HG03354 (cell line): ENCODE measurements at regions not wholly inside any gene's neighbourhood (a gene's known extent, or its start where the extent isn't known, plus 50 kb on each side); places are given as distances from the start of the nearest gene placed in this dataset.

Experiments used
- ATAC-seq: cut with Tn5 transposase; IDR thresholded peaks from one replicate; pipeline ENCODE4 v1.9.1; 2021; ENCODE audit warnings: mild to moderate bottlenecking; ENCODE audit not compliant: unreplicated experiment, poor library complexity, severe bottlenecking

GRCh38 chr1:87794788-87795614 lies 466.3 kb downstream of the LMO4 start:
- no peak for ATAC-seq

DNA sequence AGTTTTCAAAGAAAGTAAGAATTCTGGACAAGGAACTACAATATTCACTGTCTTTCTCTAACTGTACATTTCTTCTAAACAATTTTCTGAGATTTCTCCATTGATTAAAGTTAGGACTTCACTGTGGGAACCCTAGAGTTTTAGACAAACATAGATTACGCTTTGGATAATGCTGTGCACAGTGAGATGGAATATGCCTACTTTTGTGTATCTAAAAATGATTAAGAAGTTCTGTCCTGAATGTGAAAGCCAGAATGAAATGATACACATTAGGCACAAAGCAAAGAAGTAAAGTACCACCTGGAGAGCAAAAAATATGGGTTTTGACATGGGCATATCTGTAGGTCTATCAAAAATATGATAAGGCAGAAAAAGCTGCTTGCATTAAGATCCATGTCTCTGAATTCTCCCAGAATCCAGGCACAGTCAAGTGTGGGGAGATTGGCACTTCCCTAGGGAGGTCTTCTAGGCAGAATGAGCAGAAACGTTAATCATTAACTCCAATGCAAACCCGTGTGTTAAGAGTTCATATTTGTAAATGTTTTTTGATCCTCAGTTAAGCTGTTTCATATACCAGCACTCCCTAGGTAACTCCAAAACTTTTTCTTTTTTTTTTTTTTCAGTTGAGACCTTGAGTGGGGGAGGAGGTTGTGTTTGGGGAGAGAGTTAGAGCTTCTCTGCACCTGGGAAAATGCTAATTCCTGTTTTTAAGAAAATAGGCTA lies 467.1 kb downstream of the LMO4 start:
- no peak for ATAC-seq

GRCh38 chr1:87796471-87796901 lies 467.8 kb downstream of the LMO4 start:
- ATAC-seq: no peak

GRCh38 chr1:87799451-87799850 lies 470.8 kb downstream of the LMO4 start:
- no peak for ATAC-seq

GRCh38 chr1:87800006-87800405 lies 471.3 kb downstream of the LMO4 start:
- no peak for ATAC-seq

DNA sequence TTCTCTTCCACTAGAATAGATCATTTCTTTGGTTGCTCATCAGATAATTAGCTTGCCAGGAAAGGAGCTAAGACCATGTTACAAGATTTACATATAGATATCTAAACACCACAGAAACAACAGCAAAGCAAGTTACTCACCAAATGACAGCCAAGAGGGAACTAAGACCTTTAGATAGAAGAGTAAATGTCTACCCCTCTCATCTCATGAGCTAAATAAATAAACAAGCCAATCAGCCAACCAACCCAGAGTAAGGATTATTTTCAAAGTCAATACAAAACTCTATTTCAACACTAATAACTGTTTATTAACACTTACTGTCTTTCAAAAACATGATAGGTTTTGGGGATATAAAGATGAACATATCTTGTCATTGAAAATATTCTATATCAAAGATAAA lies 474.7 kb downstream of the LMO4 start:
- no peak for ATAC-seq

DNA sequence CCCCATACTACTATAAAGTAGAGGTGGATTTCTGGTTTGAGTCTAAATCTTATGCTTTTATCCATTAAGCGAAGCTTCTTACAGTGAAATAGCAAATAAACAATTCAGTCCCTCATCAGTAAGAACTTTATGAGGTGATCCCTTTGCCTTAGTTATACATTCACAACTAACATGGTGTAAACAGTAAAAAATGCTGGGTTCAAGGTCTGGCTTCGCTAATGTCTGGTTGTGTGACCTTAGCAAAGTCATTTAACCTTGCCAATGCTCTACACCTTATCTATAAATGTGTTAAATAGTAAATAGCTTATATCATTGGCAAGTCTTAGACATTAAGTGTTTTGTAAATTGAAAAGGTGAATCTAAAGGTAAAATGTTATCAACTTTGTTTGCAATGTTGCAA lies 475.4 kb downstream of the LMO4 start:
- ATAC-seq: no peak

DNA sequence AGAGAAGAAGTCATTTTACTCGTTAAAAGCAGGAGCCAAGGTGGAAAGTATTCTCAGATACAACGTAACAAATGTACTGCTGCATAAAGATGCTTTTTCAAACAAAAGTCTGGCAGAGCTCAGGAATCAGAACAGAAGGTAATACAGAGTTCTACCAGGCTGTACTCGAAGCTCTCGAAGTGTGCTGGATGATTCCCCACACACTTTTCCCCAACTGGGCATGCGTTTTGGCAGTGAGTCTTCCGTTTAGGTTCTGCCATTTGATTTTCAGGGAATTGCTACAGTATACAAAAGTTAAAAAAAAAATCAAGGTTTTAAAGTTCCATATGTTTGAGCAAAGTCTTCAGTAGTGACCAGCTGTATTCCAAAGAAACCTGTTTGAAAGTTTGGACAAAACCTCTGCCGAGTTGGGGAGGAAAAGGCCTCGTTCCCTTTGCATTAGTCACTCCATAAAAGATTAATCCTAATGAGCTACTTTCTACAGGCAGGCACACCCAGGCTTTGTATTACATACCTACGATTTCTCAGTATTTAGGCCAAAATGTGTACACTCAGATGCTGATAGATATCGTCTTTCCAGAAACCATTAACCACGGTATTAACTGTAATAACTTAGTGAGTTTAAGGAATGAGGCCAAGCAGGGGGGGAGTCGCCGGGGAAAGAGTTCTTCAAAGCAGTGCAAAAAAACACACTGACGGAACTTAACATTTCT lies 477.1 kb downstream of the LMO4 start:
- no peak for ATAC-seq

DNA sequence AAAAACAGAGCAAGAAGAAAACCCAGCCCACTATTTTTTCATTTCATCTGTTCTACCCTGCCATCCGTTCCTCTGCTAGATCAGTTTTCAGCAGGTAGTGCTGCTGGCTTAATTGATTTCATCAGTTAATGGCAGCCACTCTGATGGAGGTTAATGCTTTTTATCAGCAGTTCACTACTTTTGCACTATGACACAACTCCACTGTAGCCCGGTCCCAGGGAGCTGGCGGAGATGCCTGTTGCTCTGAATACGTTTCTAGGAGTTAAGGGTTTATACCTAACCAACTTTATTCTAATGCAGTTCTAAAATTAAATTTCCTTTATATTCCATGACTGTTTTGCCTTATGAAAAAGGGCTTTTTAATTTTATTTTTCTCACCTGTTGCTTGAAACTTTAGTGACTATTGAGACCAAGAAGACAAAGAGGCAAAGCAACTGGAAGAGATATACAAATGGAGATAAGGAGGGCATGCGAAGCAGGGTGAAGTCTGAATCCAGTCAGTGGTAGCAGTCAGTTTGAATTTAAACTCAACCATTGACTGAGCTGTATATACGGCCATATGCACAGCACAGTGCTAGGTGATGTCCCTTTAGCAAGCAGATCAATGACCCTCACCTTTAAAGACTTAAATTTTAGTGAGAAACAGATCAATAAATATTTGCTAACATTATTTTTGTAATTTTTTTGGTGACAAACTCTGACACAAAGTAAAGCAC lies 477.9 kb downstream of the LMO4 start:
- ATAC-seq: no peak

GRCh38 chr1:87810166-87810565 lies 481.5 kb downstream of the LMO4 start:
- ATAC-seq: no peak

DNA sequence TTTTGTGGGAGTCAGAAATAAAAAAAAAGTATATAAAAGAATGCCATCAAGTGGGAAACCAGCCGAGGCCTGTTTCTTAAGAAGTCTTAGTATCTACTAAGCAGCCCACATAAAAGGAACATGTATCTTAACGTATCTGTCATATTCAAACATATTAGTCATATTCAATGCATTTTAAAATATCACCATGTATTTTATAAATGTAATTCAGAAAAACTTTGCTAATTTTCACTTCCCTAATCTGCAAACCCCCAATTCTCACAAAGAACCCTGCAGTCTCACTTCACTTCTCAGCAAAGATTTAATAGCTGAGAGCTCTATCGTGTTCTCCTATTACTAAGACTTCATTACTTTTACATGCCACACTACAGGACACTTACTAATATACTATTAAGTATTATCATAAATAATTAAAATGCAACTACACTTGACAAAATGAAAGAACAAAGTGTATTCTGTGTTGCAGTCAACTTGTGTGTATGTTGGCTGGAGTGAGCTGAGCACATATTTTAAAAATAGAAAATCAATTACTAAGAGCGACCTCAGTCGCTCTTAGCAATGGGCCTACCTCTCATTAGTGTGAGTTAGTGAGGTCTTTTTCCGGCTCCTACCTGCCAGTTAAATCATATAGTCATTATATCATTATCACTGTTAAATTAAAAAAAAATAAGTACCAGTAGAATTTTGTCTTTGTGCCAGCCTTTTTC lies 484.3 kb downstream of the LMO4 start:
- peak; percentile 83 for ATAC-seq

DNA sequence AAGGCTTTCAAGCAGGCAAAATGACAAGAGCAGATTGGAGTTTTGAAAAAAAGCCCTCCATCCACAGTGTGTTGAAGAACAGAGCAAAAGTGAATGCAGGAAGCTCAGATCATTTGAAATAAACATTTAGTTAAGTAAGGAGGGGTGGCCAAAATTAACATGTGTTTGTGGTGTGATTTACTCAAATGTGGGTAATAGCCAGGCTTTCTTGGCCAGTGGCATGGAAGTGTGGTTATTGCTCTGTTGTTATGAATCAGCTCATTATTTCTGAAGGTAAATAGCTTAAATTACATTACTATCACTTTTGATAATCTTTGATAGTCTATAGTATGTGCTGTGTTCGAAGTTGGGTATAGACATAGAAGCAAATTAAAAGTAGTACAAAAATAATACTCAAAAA lies 485.9 kb downstream of the LMO4 start:
- ATAC-seq: no peak

DNA sequence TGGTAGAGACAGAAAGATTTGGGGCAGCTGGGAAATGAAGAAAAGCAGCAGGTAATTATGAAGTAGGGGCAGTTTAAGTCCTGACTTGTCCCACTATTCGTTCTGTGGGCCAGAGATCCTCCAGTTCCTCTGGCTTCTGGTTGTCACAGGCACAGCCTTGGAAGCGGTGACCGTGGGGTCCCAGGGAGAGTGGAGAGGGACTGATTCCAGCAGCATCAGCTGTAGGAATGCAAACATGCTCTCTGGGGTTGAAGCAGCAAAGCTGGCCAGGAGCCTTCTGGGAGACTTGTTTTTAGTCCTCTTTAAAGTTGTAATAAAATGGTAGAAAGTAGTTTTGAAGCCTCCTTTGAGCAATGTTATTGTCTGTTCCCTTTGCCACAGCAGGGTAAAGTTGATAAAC lies 488.0 kb downstream of the LMO4 start:
- no peak for ATAC-seq

DNA sequence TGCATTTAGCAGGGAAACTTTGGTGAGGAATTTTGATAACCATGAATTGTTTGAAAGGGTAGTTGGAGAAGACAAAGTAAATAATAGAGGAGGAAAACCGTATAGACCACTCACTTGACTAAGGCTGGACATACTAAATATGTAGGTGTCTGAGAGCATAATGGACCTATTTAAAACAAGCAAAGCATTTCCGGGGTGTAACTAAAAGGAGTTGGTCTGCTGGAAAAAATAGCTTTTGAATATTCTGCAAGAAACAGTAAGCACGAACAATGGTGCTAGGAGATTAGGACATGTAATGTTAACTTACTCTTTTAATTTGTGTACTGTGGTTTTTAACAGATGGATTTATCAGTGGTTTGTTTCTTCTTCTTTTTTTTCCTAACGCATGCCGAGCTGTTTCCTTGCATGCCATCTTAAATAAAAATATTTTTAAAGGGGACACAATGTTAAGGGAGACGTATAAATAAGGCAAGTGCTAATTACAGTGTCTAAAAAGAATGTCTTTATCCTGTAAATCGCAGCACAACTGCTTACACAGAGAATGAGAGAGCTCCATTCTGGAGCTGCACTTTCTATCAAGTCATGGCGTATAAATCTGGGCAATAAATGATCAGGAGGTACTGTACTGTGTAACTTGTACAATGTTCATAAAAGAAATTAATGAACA lies 492.1 kb downstream of the LMO4 start:
- ATAC-seq: no peak

DNA sequence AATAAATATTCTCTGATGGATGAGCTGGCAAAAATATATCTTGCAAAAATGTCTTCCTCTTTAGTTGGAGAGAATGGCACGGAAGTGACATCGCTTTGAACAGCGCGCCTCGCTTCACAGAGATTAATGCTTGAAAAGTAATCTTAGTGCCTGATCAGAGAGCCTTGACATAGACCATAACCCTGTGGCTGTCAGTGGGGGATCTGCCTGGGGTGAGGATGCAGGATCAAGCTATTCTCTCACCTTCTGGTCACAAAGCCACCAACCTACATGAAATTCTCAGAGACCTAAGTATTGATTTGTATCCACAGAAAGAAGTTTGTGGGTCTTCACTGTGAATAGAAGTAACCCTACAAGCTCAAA lies 492.6 kb downstream of the LMO4 start:
- ATAC-seq: no peak

DNA sequence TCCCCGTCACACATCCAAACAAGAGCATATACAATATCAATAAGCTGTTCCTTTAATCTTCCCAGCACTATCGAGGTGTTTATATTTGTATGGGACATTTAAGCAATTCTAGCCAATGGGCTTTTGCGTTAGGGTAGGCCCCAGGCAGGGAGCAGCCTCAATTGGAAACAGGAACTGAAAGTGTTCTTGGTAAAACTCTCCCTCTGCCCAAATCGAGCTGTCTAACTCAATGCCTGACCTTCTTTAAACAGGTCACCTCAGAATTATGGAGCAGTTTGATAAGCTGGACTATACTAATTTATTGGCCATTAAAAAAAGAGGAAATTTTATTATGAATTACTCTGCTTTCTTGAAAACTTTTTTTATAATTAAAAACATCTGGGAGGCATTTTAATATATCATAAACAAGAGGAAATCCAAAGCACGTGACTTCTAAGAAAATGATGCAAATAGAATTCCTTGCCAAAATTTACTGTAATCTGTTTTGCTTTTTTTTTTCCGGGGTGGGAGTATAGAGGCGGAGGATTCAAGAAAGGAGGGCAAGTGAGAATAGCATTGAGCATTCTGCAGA lies 498.1 kb downstream of the LMO4 start:
- peak; percentile 85 for ATAC-seq

DNA sequence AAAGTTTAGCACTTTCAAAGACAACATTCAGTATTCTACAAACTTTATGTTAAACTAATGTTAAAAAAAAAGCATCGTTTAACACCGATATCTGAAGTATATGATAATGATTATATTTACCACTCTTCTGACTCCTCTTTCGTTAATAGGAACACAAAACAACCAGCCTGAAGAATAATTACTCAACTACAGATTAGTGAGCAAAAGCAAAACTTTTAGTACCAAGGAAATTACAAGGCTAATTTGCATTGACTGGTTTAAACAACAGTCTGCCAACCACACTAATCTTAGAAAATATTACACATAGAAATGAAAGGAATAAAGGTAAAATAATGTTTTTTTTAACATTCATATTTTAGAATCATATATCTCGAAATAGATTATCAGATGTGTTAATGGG lies 500.7 kb downstream of the LMO4 start:
- ATAC-seq: peak; percentile 79

DNA sequence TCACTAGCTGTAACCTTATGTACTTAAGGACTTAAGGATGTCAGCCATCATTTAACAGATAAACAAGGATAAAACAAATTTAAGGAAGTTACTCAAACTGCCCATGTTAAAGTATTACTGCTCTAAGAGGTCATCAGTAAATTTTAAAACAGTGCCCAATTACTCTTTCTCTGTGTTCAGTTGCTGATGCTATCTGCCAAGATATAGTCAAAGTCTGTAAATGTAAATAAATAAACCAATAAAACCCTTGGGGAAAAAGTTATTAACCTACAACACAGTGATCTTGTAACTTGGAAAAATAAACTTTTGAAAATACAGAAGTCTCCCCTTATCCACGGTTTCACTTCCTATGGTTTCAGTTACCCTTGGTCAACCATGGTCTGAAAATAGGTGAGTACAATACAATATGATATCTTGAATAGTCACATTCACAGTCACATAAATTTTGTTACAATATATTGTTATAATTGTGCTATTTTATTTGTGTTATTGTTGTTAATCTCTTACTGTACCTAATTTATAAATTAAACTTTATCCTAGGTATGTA lies 501.8 kb downstream of the LMO4 start:
- no peak for ATAC-seq
